ENCODE measurements at regions not wholly inside any gene's neighbourhood (a gene's known extent, or its start where the extent isn't known, plus 50 kb on each side); places are given as distances from the start of the nearest gene placed in this dataset.

- DNase-seq (ENCODE audit: low read depth), result no peak
Measured at GRCh38 chr13:103192511-103193135, 126.4 kb upstream of the SLC10A2 start.

- DNase-seq (ENCODE audit: low read depth), result no peak
Measured at GRCh38 chr13:103190841-103191240, 124.6 kb upstream of the SLC10A2 start.

- DNase-seq (ENCODE audit: low read depth), result no peak
Measured at GRCh38 chr13:103188713-103189326, 122.6 kb upstream of the SLC10A2 start.

GRCh38 chr13:103187721-103188156 lies 121.5 kb upstream of the SLC10A2 start:
- no peak for DNase-seq (ENCODE audit: low read depth)

- DNase-seq (ENCODE audit: low read depth), result no peak
Measured at GRCh38 chr13:103184413-103184812, 118.2 kb upstream of the SLC10A2 start.

GRCh38 chr13:103178986-103179943 lies 113.0 kb upstream of the SLC10A2 start:
- no peak for DNase-seq (ENCODE audit: low read depth)

- no peak for DNase-seq (ENCODE audit: low read depth)
Measured at GRCh38 chr13:103174966-103175365, 108.7 kb upstream of the SLC10A2 start.

GRCh38 chr13:103168901-103169508 lies 102.8 kb upstream of the SLC10A2 start:
- no peak for DNase-seq (ENCODE audit: low read depth)

GRCh38 chr13:103164251-103164650 lies 98.0 kb upstream of the SLC10A2 start:
- no peak for DNase-seq (ENCODE audit: low read depth)

- DNase-seq (ENCODE audit: low read depth), result no peak
Measured at GRCh38 chr13:103161476-103161875, 95.3 kb upstream of the SLC10A2 start.

GRCh38 chr13:103157434-103158145 lies 91.4 kb upstream of the SLC10A2 start:
- DNase-seq (ENCODE audit: low read depth), result no peak

- no peak for DNase-seq (ENCODE audit: low read depth)
Measured at GRCh38 chr13:103157016-103157415, 90.8 kb upstream of the SLC10A2 start.

- no peak for DNase-seq (ENCODE audit: low read depth)
Measured at GRCh38 chr13:103156346-103156998, 90.3 kb upstream of the SLC10A2 start.

- no peak for DNase-seq (ENCODE audit: low read depth)
Measured at GRCh38 chr13:103153466-103153865, 87.2 kb upstream of the SLC10A2 start.

- DNase-seq (ENCODE audit: low read depth), result no peak
Measured at GRCh38 chr13:103147961-103148360, 81.7 kb upstream of the SLC10A2 start.

GRCh38 chr13:103145442-103145841 lies 79.2 kb upstream of the SLC10A2 start:
- DNase-seq (ENCODE audit: low read depth), result no peak

GRCh38 chr13:103143432-103143831 lies 77.2 kb upstream of the SLC10A2 start:
- no peak for DNase-seq (ENCODE audit: low read depth)

GRCh38 chr13:103142151-103142550 lies 75.9 kb upstream of the SLC10A2 start:
- DNase-seq (ENCODE audit: low read depth), result no peak

- no peak for DNase-seq (ENCODE audit: low read depth)
Measured at GRCh38 chr13:103140001-103140671, 73.9 kb upstream of the SLC10A2 start.

- DNase-seq (ENCODE audit: low read depth), result no peak
Measured at GRCh38 chr13:103134271-103134670, 68.1 kb upstream of the SLC10A2 start.

- no peak for DNase-seq (ENCODE audit: low read depth)
Measured at GRCh38 chr13:103133556-103133955, 67.3 kb upstream of the SLC10A2 start.

Data from stimulated activated CD8-positive, alpha-beta memory T cell treated with anti-CD3 and anti-CD28 coated beads, Interleukin-12 subunit alpha, Interleukin-12 subunit beta, amount 100 ng/mL, for 4 hours (primary cell).